ENCODE measurements at regions not wholly inside any gene's neighbourhood (a gene's known extent, or its start where the extent isn't known, plus 50 kb on each side); places are given as distances from the start of the nearest gene placed in this dataset.

DNA sequence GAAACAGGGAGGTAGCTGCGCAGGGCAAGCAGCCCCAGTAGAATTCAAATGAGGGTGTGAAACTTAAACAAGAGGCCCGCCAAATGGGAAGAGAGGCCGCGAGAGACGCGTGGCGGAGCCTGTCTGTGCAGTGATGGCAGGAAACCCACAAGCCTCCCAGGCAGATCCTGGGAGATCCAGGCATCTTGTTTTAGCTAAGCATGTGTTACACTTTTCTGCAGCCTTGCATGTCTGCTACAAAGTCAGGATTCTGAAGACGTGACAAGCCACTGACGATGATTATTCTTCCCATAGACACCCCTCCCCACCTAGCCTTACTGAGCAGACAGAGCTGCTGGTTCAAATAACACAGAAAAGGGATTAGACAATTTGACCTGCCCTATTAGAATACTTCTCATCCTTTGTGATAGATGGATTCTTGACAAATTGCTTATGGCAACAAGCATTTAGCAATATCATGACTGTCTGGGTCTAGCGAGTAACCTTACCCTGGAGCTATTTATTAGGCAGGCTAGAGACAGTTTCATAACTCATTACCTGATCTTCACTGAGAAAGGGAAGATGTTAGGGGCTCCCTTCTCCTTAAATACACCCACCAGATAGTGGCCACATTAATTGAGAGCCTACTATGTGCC, 185.2 kb upstream of the IRS2 start:
- Histone ChIP-seq H3K36me3 (ENCODE audit: control insufficient read depth, low read depth, low read length) (no peaks in the 10 kb centered on the region), H3K27me3 (ENCODE audit: control insufficient read depth, insufficient read depth, low read length) (no peaks in the 10 kb centered on the region), H3K4me1 (ENCODE audit: control insufficient read depth, low read depth, low read length) (no peaks in the 10 kb centered on the region), H3K9me3 (ENCODE audit: control insufficient read depth, low read depth, low read length) (no peaks in the 10 kb centered on the region), H3K9ac (ENCODE audit: low read length) (no peak overlapping the region), H3K4me3 (ENCODE audit: low read length) (no peak overlapping the region), H3K27ac (ENCODE audit: low read length) (no peak overlapping the region)

DNA sequence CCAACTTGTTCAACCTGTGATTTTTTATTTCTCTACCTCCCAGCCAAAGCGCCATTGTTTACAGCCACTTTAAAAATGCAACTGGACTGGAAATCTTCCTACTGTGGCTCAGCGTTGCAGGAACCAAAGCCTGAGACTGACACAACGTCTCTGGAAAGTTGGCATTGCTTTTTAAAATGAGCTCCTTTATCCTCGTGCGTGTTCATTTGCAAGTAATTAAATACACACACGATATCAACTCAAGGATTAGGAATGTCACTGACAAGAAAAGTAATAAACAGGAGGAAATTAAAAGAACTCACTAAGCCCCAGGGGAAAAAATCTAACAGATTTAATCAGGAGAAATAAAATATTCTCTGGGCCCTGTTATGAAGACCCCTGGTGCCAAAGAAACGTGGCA, 184.6 kb upstream of the IRS2 start:
- H3K27ac ChIP-seq (ENCODE audit: low read length) = no peak overlapping the region
- no peaks in the 10 kb centered on the region for H3K9me3 ChIP-seq (ENCODE audit: control insufficient read depth, low read depth, low read length)
- H3K4me3 ChIP-seq (ENCODE audit: low read length) = no peak overlapping the region
- no peaks in the 10 kb centered on the region for H3K36me3 ChIP-seq (ENCODE audit: control insufficient read depth, low read depth, low read length)
- H3K9ac ChIP-seq (ENCODE audit: low read length) = no peak overlapping the region
- no peaks in the 10 kb centered on the region for H3K27me3 ChIP-seq (ENCODE audit: control insufficient read depth, insufficient read depth, low read length)
- H3K4me1 ChIP-seq (ENCODE audit: control insufficient read depth, low read depth, low read length) = no peaks in the 10 kb centered on the region

- no peaks in the 10 kb centered on the region for H3K27me3 ChIP-seq (ENCODE audit: control insufficient read depth, insufficient read depth, low read length)
- H3K36me3 ChIP-seq (ENCODE audit: control insufficient read depth, low read depth, low read length) = no peaks in the 10 kb centered on the region
- no peak overlapping the region for H3K27ac ChIP-seq (ENCODE audit: low read length)
- H3K4me1 ChIP-seq (ENCODE audit: control insufficient read depth, low read depth, low read length) = no peaks in the 10 kb centered on the region
- H3K9me3 ChIP-seq (ENCODE audit: control insufficient read depth, low read depth, low read length) = no peaks in the 10 kb centered on the region
- H3K4me3 ChIP-seq (ENCODE audit: low read length) = no peak overlapping the region
- H3K9ac ChIP-seq (ENCODE audit: low read length) = no peak overlapping the region
Measured at GRCh38 chr13:109968876-109969577, 182.6 kb upstream of the IRS2 start.

GRCh38 chr13:109963960-109964563, 177.7 kb upstream of the IRS2 start:
- Histone ChIP-seq H3K27me3 (ENCODE audit: control insufficient read depth, insufficient read depth, low read length) (no peaks in the 10 kb centered on the region), H3K9ac (ENCODE audit: low read length) (no peak overlapping the region), H3K9me3 (ENCODE audit: control insufficient read depth, low read depth, low read length) (no peaks in the 10 kb centered on the region), H3K4me3 (ENCODE audit: low read length) (no peak overlapping the region), H3K27ac (ENCODE audit: low read length) (no peak overlapping the region), H3K4me1 (ENCODE audit: control insufficient read depth, low read depth, low read length) (no peaks in the 10 kb centered on the region), H3K36me3 (ENCODE audit: control insufficient read depth, low read depth, low read length) (no peaks in the 10 kb centered on the region)

DNA sequence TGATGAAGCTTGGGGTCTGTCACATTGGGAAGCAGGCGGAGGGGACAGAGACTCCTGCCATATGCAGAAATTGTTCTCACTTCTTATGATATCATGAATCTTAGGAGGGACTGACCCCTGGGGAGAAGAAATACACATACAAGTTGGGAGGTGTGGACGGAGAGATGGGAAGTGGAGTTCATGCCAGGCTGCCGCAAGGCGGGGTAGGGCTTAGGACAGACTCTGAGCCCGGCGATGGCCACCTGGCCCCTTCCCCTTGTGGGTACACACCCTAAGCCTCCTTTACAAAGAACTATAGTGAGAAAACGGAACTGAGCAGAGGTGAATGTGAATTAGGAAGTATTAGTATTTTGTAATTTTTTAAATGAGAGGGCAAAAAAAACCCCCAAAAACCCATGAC, 177.0 kb upstream of the IRS2 start:
- no peaks in the 10 kb centered on the region for H3K9me3 ChIP-seq (ENCODE audit: control insufficient read depth, low read depth, low read length)
- no peak overlapping the region for H3K27ac ChIP-seq (ENCODE audit: low read length)
- H3K9ac ChIP-seq (ENCODE audit: low read length) = no peak overlapping the region
- no peaks in the 10 kb centered on the region for H3K36me3 ChIP-seq (ENCODE audit: control insufficient read depth, low read depth, low read length)
- H3K27me3 ChIP-seq (ENCODE audit: control insufficient read depth, insufficient read depth, low read length) = no peaks in the 10 kb centered on the region
- no peaks in the 10 kb centered on the region for H3K4me1 ChIP-seq (ENCODE audit: control insufficient read depth, low read depth, low read length)
- no peak overlapping the region for H3K4me3 ChIP-seq (ENCODE audit: low read length)

DNA sequence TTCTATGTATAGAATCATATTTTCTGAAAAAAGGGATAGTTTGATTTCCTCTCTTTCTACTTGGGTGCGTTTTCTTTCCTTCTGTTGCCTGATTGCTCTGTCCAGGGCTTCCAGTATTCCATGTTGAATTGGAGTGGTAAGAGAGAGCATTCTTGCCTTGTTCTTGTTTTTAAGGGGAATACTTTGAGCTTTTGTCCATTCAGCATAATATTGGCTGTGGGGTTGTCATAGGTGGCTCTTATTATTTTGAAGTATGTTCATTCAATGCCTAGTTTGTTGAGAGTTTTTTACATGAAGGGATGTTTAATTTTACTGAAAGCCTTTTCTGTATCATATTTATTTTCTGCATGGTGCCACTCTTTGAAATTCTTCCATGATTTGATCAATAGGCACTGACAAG, 173.5 kb upstream of the IRS2 start:
- Histone ChIP-seq H3K4me3 (ENCODE audit: low read length) (no peak overlapping the region), H3K27ac (ENCODE audit: low read length) (no peak overlapping the region), H3K9ac (ENCODE audit: low read length) (no peak overlapping the region), H3K9me3 (ENCODE audit: control insufficient read depth, low read depth, low read length) (no peaks in the 10 kb centered on the region), H3K27me3 (ENCODE audit: control insufficient read depth, insufficient read depth, low read length) (no peaks in the 10 kb centered on the region), H3K4me1 (ENCODE audit: control insufficient read depth, low read depth, low read length) (no peaks in the 10 kb centered on the region), H3K36me3 (ENCODE audit: control insufficient read depth, low read depth, low read length) (no peaks in the 10 kb centered on the region)

GRCh38 chr13:109957875-109958274, 171.5 kb upstream of the IRS2 start:
- H3K36me3 ChIP-seq (ENCODE audit: control insufficient read depth, low read depth, low read length) = no peaks in the 10 kb centered on the region
- no peaks in the 10 kb centered on the region for H3K4me1 ChIP-seq (ENCODE audit: control insufficient read depth, low read depth, low read length)
- H3K9ac ChIP-seq (ENCODE audit: low read length) = no peak overlapping the region
- no peaks in the 10 kb centered on the region for H3K27me3 ChIP-seq (ENCODE audit: control insufficient read depth, insufficient read depth, low read length)
- H3K4me3 ChIP-seq (ENCODE audit: low read length) = no peak overlapping the region
- no peaks in the 10 kb centered on the region for H3K9me3 ChIP-seq (ENCODE audit: control insufficient read depth, low read depth, low read length)
- no peak overlapping the region for H3K27ac ChIP-seq (ENCODE audit: low read length)

GRCh38 chr13:109955598-109955997, 169.2 kb upstream of the IRS2 start:
- H3K4me3 ChIP-seq (ENCODE audit: low read length) = no peak overlapping the region
- H3K9me3 ChIP-seq (ENCODE audit: control insufficient read depth, low read depth, low read length) = no peaks in the 10 kb centered on the region
- H3K27ac ChIP-seq (ENCODE audit: low read length) = no peak overlapping the region

DNA sequence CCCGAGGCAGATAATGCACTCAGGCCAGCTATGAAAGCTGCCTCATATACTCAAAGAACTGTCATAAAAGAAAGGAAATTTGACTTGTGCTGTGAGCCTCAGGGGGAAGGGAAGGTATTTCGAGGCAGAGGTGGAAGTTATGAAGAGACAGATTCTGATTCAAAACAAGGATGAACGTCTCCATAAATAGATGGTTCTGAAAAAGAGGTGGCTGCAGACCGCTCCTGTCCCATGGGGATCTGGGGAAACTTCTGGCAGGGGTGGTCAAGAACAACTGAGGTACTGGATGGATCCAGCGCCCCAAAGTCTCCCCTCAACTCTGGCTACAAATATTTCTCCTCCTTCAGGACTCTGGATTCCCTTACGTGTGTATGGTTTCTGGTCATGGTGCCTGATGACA, 168.1 kb upstream of the IRS2 start:
- Histone ChIP-seq H3K4me1 (ENCODE audit: control insufficient read depth, low read depth, low read length) (no peaks in the 10 kb centered on the region), H3K4me3 (ENCODE audit: low read length) (no peak overlapping the region), H3K27me3 (ENCODE audit: control insufficient read depth, insufficient read depth, low read length) (no peaks in the 10 kb centered on the region), H3K27ac (ENCODE audit: low read length) (no peak overlapping the region), H3K9ac (ENCODE audit: low read length) (no peak overlapping the region), H3K36me3 (ENCODE audit: control insufficient read depth, low read depth, low read length) (no peaks in the 10 kb centered on the region), H3K9me3 (ENCODE audit: control insufficient read depth, low read depth, low read length) (no peaks in the 10 kb centered on the region)

More at GRCh38 chr13:109955598-109955997, 169.2 kb upstream of the IRS2 start:
- no peaks in the 10 kb centered on the region for H3K4me1 ChIP-seq (ENCODE audit: control insufficient read depth, low read depth, low read length)
- no peak overlapping the region for H3K9ac ChIP-seq (ENCODE audit: low read length)
- no peaks in the 10 kb centered on the region for H3K36me3 ChIP-seq (ENCODE audit: control insufficient read depth, low read depth, low read length)
- no peaks in the 10 kb centered on the region for H3K27me3 ChIP-seq (ENCODE audit: control insufficient read depth, insufficient read depth, low read length)

DNA sequence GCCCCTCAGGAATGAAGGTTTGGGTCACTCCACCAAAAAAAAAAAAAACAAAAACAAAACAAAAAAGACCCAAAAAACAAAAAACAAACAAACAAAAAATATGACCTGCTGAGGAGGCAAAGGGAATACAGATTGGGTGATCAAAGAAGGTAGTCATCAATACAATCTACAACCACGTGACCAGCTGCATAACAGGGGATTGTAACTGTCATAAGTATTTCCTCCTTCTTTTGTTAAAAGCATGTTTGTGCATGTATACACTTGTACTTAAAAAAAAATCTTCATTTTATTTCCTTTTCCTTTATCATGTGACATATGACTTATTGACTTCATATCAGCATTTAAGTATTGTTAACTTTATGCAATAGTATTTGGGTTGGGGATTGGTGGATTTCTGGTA, 165.1 kb upstream of the IRS2 start:
- Histone ChIP-seq H3K9ac (ENCODE audit: low read length) (no peak overlapping the region), H3K9me3 (ENCODE audit: control insufficient read depth, low read depth, low read length) (no peaks in the 10 kb centered on the region), H3K4me3 (ENCODE audit: low read length) (no peak overlapping the region), H3K27ac (ENCODE audit: low read length) (no peak overlapping the region), H3K36me3 (ENCODE audit: control insufficient read depth, low read depth, low read length) (no peaks in the 10 kb centered on the region), H3K27me3 (ENCODE audit: control insufficient read depth, insufficient read depth, low read length) (no peaks in the 10 kb centered on the region), H3K4me1 (ENCODE audit: control insufficient read depth, low read depth, low read length) (no peaks in the 10 kb centered on the region)

DNA sequence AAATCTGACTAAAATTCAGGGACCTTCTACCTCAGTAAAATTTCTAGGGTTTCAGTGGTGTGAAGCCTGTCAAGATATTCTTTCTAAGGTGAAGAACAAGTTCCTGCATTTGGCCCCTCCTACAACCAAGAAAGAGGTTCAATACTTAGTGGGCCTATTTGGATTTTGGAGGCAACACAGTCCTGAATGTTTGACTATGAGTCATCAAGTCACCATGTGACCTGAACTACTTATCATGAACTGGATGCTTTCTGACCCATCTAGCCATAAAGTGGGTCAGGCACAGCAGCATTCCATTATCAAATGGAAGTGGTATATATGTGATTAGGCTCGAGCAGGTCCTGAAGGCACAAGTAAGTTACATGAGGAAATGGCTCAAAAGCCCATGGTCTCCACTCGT, 163.0 kb upstream of the IRS2 start:
- H3K27me3 ChIP-seq (ENCODE audit: control insufficient read depth, insufficient read depth, low read length) = no peaks in the 10 kb centered on the region
- H3K9ac ChIP-seq (ENCODE audit: low read length) = no peak overlapping the region
- no peaks in the 10 kb centered on the region for H3K36me3 ChIP-seq (ENCODE audit: control insufficient read depth, low read depth, low read length)
- no peaks in the 10 kb centered on the region for H3K4me1 ChIP-seq (ENCODE audit: control insufficient read depth, low read depth, low read length)
- no peak overlapping the region for H3K27ac ChIP-seq (ENCODE audit: low read length)
- H3K9me3 ChIP-seq (ENCODE audit: control insufficient read depth, low read depth, low read length) = no peaks in the 10 kb centered on the region
- no peak overlapping the region for H3K4me3 ChIP-seq (ENCODE audit: low read length)

DNA sequence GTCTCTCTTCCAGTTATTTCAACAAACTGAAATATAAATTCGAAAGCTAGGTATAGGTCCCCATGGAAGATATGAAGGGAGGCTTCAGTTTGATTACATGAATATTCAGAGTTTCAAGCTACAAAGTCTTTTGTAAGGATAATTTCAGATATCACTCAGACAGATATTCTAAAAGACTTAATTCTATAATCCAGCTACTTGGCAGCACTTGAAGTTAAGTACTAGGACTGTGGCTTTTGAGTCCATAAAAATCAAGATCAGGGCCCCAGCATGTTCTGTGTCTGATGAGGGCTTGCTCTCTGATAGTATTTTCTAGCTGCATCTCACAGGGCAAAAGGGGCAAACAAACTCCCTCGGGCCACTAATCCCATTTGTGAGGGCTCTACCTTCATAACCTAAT, 160.6 kb upstream of the IRS2 start:
- Histone ChIP-seq H3K9me3 (ENCODE audit: control insufficient read depth, low read depth, low read length) (no peaks in the 10 kb centered on the region), H3K27me3 (ENCODE audit: control insufficient read depth, insufficient read depth, low read length) (no peaks in the 10 kb centered on the region), H3K27ac (ENCODE audit: low read length) (no peak overlapping the region), H3K36me3 (ENCODE audit: control insufficient read depth, low read depth, low read length) (no peaks in the 10 kb centered on the region), H3K9ac (ENCODE audit: low read length) (no peak overlapping the region), H3K4me1 (ENCODE audit: control insufficient read depth, low read depth, low read length) (no peaks in the 10 kb centered on the region), H3K4me3 (ENCODE audit: low read length) (no peak overlapping the region)
